Stimulated activated CD8-positive, alpha-beta memory T cell treated with anti-CD3 and anti-CD28 coated beads, Interleukin-7, amount 100 ng/mL, for 48 hours (primary cell): ENCODE measurements at regions not wholly inside any gene's neighbourhood (a gene's known extent, or its start where the extent isn't known, plus 50 kb on each side); places are given as distances from the start of the nearest gene placed in this dataset.

Experiments
- DNase-seq, 2 donors: peaks; one replicate each; pipeline ENCODE4 v3.0.0-alpha.2; 2020; ENCODE audit warnings: low read depth in 1 of 2; ENCODE audit errors: extremely low read depth in 1 of 2

GRCh38 chr3:41024031-41024836 is 175.1 kb upstream of the CTNNB1 start:
- no peak for DNase-seq

DNA sequence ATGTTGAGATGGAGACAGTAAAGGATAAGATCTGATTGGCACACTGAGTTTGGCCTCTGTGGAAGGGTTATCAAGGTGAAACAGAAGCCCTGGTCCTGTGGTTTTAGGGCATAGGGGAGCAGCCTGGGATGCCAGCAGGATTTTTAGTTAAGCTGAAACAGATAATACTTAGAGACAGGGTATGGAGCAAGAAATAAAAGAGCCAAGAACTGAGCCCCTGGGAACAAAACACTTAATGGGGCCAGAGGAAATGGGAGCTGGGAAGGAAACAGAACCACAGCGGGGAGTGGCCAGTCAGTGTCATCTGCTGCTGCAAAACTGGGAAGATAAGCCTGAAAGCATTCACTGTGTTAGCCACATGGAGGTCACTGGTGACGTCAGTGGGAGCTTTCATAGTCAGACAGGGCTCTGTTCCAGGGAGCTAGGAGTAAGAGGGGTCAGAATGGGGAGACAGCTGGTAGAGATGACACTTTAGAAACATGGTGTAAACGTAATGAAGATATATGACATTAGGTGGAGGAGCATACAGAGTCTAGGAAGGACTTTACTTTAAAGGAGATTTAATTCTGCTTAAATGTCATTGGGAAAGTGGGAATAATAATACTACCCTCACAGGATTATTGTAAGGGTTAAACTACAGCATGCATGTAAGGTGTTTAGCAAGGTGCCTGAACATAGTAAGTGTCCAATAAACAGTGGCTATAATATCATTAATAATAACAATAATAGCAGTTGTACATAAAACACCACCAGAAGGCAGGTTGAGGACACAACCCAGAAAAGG is 172.7 kb upstream of the CTNNB1 start:
- DNase-seq: no peak

GRCh38 chr3:41029356-41029755 is 169.9 kb upstream of the CTNNB1 start:
- no peak for DNase-seq

- DNase-seq: no peak
These were observed 169.1 kb upstream of the CTNNB1 start for GRCh38 chr3:41030220-41030619.

- no peak for DNase-seq
These were observed 167.9 kb upstream of the CTNNB1 start for GRCh38 chr3:41031401-41031800.

- DNase-seq: no peak
These were observed 165.3 kb upstream of the CTNNB1 start for GRCh38 chr3:41033956-41034519.

- DNase-seq: no peak
These were observed 163.8 kb upstream of the CTNNB1 start for GRCh38 chr3:41035456-41036022.

- no peak for DNase-seq
These were observed 161.5 kb upstream of the CTNNB1 start for GRCh38 chr3:41037651-41038334.

GRCh38 chr3:41040256-41040655 is 159.0 kb upstream of the CTNNB1 start:
- DNase-seq: no peak

GRCh38 chr3:41041462-41041861 is 157.8 kb upstream of the CTNNB1 start:
- DNase-seq: no peak

DNA sequence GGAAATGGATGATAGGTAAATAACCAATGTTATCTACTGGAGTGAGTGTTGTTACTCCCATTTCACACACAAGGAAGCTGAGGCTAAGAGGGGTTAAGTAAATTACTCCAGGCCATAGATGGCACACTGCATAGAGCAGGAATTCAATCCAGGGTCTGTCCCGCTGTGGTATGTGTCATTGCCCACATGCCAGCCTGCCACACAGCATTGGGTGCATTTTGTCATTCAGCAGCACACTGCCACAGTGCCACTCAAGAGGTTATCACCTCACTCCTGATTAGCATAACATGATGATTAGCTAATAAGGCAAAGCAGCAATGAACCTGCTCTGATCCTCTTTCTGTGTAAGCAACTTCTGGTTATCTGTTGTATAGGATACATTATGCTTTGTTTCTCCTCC is 157.4 kb upstream of the CTNNB1 start:
- no peak for DNase-seq

- DNase-seq: no peak
These were observed 154.8 kb upstream of the CTNNB1 start for GRCh38 chr3:41044523-41044922.

DNA sequence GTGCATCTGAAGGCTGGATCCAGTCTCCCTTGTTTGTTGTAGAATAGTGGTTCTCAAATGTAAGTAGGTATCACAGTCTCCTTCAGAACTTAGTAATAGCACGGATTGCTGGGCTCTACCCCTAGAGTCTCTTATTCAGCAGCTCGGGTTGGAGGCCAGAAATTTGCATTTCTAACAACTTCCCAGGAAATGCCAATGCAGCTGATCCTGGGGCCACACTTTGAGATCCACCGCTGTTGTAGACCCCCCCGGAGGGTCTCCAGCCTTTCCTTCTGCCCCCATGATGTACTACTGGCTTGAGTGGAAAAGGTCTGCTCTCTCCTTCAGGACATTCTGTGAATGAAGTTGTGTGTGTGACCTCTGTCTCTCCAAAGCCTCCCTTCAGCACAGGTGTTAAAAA is 153.8 kb upstream of the CTNNB1 start:
- DNase-seq: no peak

GRCh38 chr3:41050144-41050543 is 149.2 kb upstream of the CTNNB1 start:
- DNase-seq: no peak

DNA sequence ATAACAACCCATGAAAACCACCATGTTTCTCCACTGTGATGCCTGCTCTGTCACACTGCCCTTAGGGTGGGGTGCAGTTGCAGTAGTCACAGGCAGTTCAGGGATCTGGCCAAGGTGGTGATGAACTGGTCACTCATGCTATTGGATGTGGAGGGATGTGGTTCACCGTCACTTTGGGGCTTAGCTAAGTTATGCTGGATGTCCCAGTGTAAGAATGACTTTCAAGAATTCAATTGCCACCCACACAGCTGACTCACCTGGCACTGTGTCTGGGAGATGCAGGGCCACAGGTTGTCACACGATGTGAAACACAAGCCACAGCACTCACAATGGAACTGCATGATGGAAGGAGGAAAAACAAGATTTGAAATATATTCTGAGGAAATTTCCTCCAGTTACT is 146.1 kb upstream of the CTNNB1 start:
- peak; percentile 1 to 43 for DNase-seq

GRCh38 chr3:41060106-41060505 is 139.2 kb upstream of the CTNNB1 start:
- no peak for DNase-seq

DNA sequence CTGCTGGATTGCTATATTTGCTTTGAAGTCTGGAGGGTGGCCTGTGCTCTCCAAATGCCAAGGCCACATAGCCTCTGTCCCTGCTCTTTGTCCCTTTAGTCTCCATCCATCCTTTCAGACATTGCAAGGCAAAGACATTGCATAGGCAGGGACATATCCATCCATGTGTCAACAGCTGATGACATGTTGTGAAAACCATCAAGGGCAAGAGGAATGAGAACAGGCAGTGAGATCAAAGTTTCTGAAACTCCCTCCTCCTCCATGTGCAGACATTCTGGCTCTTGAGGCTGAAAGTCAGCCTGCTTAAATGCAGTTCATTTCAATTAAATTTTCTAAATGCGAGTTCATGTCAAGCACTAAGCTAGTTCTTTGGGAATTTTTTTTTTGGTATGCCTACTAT is 135.2 kb upstream of the CTNNB1 start:
- no peak for DNase-seq

DNA sequence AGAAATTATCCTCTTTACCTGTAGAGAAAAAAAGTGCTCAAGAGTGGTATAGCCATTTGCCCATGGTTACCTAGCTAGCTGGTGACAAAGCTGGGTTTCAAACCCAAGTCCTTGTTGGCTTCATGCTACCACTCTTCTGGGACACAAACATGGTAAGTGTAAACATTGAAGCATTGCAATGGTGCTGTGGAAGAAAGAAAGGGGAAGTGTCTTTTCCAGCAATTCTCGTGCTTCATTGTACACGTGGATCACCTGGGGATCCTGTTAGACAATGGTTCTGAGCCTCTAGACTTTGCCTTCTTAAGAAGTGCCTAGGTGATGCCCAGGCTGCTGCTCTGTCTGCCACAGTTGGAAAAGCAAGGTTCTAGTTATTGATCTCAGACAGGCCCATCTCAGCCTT is 134.8 kb upstream of the CTNNB1 start:
- DNase-seq: no peak

- DNase-seq: no peak
These were observed 134.0 kb upstream of the CTNNB1 start for GRCh38 chr3:41065340-41065739.

DNA sequence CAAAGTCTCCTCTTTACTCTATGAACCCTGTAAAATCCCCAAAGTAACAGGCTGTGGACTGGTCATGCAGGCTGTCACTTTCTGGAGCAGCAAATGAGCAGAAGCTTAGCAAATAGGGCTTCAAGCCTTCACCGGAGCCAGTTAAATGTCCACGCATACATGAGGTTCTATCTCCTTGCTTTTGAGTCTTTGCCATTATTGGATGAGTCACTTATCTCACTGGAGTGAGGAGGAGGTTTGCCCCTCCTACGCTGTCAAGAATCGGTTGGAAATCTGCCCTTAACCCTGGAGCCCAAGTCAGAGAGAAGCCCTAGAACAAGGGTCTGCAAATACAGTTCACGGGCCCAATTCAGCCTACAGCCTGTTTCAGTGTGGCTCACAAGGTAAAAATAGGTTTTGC is 126.1 kb upstream of the CTNNB1 start:
- no peak for DNase-seq

DNA sequence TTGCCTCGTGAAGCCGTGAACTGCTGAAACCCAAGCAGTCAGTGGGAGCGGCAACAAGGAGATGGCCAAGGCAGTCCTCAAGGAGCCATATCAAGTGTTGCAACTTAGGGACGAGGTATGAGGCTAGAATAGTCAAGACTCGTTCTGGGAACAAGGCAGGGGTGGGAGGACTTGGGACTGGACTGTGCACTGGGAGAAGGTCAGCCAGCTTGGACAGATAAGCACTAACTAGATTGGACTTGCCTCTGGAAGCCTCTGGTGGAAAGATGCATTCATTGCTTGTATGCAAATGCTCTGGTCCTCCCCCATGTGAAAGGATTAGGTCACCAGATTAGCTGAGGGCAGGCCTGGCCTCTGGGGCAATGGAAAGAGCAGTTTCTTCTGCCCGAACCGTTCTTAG is 123.3 kb upstream of the CTNNB1 start:
- DNase-seq: no peak
